HCT116 (cell line): ENCODE measurements at regions not wholly inside any gene's neighbourhood (a gene's known extent, or its start where the extent isn't known, plus 50 kb on each side); places are given as distances from the start of the nearest gene placed in this dataset.

Experiments
- ATAC-seq: fragments of 200-7000 bp; cut with Tn5 transposase; 2 replicates; pipeline ENCODE4 v1.9.1; 2020; ENCODE audit warnings: mild to moderate bottlenecking, moderate library complexity
- BruUV-seq: library from RNA; stranded (reverse); fragments of 400-500 nt; replicated peaks from 2 replicates; lab custom pipeline; 2021; lab: Mats Ljungman, UMichigan
- CTCF ChIA-PET: fragments of 300-600 bp; sonication (Branson Sonifier 250); formaldehyde crosslinking; loops from one replicate; lab custom pipeline; 2021; ENCODE audit warnings: antibody characterized with exemption; lab: Charles Lee
- POLR2A ChIA-PET: fragments of 300-600, 350-600 bp; sonication (Branson Sonifier 250); formaldehyde crosslinking; loops from one replicate; lab custom pipeline; 2021; ENCODE audit warnings: antibody characterized with exemption; lab: Charles Lee
- RAD21 ChIA-PET, 2 experiments: fragments of 300-600 bp; sonication (Branson Sonifier 250); formaldehyde crosslinking; loops; one replicate each; lab custom pipeline; 2023; ENCODE audit warnings: low total read pairs in 2 of 2; ENCODE audit not compliant: uncharacterized antibody in 2 of 2, unreplicated experiment in 2 of 2, low non-redundant PET in 1 of 2; lab: Charles Lee
- DNase-seq: peaks from one replicate; pipeline ENCODE4 v3.0.0-alpha.2; 2010; ENCODE audit warnings: low read depth, low spot score
- H2AFZ ChIP-seq: fragments of 200-600 bp; shearing (Covaris generic), sonication (generic); 2 replicates; pipeline ENCODE4 v1.6.1; 2017; ENCODE audit warnings: low read depth, mixed run types, mixed read lengths, antibody characterized with exemption, low read length; ENCODE audit not compliant: poor library complexity, severe bottlenecking
- H3K27ac ChIP-seq: 2 replicates; pipeline ENCODE4 v1.5.1; 2012; ENCODE audit warnings: low read depth, low read length
- H3K27me3 ChIP-seq: fragments of 200-600 bp; sonication (generic); 2 replicates; pipeline ENCODE4 v1.6.1; 2016; ENCODE audit warnings: mixed run types, low read length, mixed read lengths; ENCODE audit not compliant: insufficient read depth
- H3K36me3 ChIP-seq, 2 experiments: fragments of 200-500 bp in 1 of 2; fragments of 200-600 bp in 1 of 2; sonication (Bioruptor generic) in 1 of 2; sonication (generic) in 1 of 2; 2 replicates each; pipeline versions ENCODE4 v1.5.1 to v1.6.1; 2014 to 2016; ENCODE audit warnings: low read length in 2 of 2, inconsistent platforms in 1 of 2, mixed read lengths in 1 of 2, mixed run types in 1 of 2; ENCODE audit not compliant: insufficient read depth in 2 of 2, control insufficient read depth in 1 of 2
- H3K4me1 ChIP-seq, 2 experiments: fragments of 200-600 bp in 1 of 2; sonication (generic) in 1 of 2; 2 replicates each; pipeline versions ENCODE4 v1.5.1 to v1.6.1; 2012 to 2017; ENCODE audit warnings: low read length in 2 of 2, inconsistent platforms in 1 of 2, mild to moderate bottlenecking in 1 of 2, mixed read lengths in 1 of 2, mixed run types in 1 of 2, moderate library complexity in 1 of 2; ENCODE audit not compliant: insufficient read depth in 2 of 2, control insufficient read depth in 1 of 2
- H3K4me2 ChIP-seq: fragments of 200-600 bp; sonication (generic); 2 replicates; pipeline ENCODE4 v1.6.1; 2017; ENCODE audit warnings: mixed run types, low read length, mixed read lengths
- H3K4me3 ChIP-seq, 2 experiments: fragments of 200-600 bp in 1 of 2; sonication (generic) in 1 of 2; replicated peaks in 1 of 2; 2 replicates each; pipeline ENCODE4 v1.5.1; 2011 to 2016; ENCODE audit warnings: low read length in 2 of 2, control low read depth in 1 of 2, low read depth in 1 of 2, mild to moderate bottlenecking in 1 of 2, mixed read lengths in 1 of 2, mixed run types in 1 of 2
- H3K79me2 ChIP-seq: fragments of 200-600 bp; sonication (generic); 2 replicates; pipeline ENCODE4 v1.6.1; 2017; ENCODE audit warnings: mild to moderate bottlenecking, mixed run types, low read length, moderate library complexity, mixed read lengths; ENCODE audit not compliant: insufficient read depth
- H3K9ac ChIP-seq: fragments of 200-600 bp; sonication (generic); 2 replicates; pipeline ENCODE4 v1.6.1; 2016; ENCODE audit warnings: low read length, mixed read lengths
- H3K9me2 ChIP-seq: fragments of 200-600 bp; sonication (generic), shearing (Covaris generic); 2 replicates; pipeline ENCODE4 v1.6.1; 2017; ENCODE audit warnings: mixed run types, mild to moderate bottlenecking, moderate library complexity; ENCODE audit not compliant: insufficient read depth
- H3K9me3 ChIP-seq, 2 experiments: fragments of 200-500 bp in 1 of 2; fragments of 200-600 bp in 1 of 2; sonication (Bioruptor generic) in 1 of 2; sonication (generic) in 1 of 2; 2 replicates each; pipeline ENCODE4 v1.6.1; 2014 to 2017; ENCODE audit warnings: low read length in 2 of 2, mixed read lengths in 2 of 2, inconsistent platforms in 1 of 2, low read depth in 1 of 2, mild to moderate bottlenecking in 1 of 2, mixed run types in 1 of 2, moderate library complexity in 1 of 2; ENCODE audit not compliant: control insufficient read depth in 1 of 2, insufficient read depth in 1 of 2
- H4K20me1 ChIP-seq: fragments of 200-600 bp; sonication (generic), shearing (Covaris generic); 2 replicates; pipeline ENCODE4 v1.6.1; 2017; ENCODE audit warnings: mixed run types, mild to moderate bottlenecking, moderate library complexity; ENCODE audit not compliant: insufficient read depth
- ATF3 ChIP-seq: IDR thresholded peaks from 2 replicates; pipeline ENCODE4 v1.6.1; 2012
- CBX3 ChIP-seq: IDR thresholded peaks from 2 replicates; pipeline ENCODE4 v1.6.1; 2012; ENCODE audit warnings: low read depth
- EGR1 ChIP-seq: IDR thresholded peaks from 2 replicates; pipeline ENCODE4 v1.6.1; 2012; ENCODE audit warnings: low read depth
- ELF1 ChIP-seq: IDR thresholded peaks from 2 replicates; pipeline ENCODE4 v1.6.1; 2012; ENCODE audit warnings: low read depth, borderline replicate concordance
- EZH2 ChIP-seq: fragments of 200-600 bp; sonication (generic); IDR thresholded peaks from 2 replicates; pipeline ENCODE4 v1.6.1; 2017; ENCODE audit warnings: antibody characterized with exemption, mixed run types
- EZH2phosphoT487 ChIP-seq: fragments of 200-600 bp; IDR thresholded peaks from 2 replicates; pipeline ENCODE4 v1.6.1; 2018; ENCODE audit warnings: antibody characterized with exemption, borderline replicate concordance
- FOSL1 ChIP-seq: IDR thresholded peaks from 2 replicates; pipeline ENCODE4 v1.6.1; 2012; ENCODE audit warnings: low read depth
- RAD21 ChIP-seq: IDR thresholded peaks from 2 replicates; pipeline ENCODE4 v1.6.1; 2012; ENCODE audit warnings: low read depth, mild to moderate bottlenecking
- SIN3A ChIP-seq: IDR thresholded peaks from 2 replicates; pipeline ENCODE4 v1.6.1; 2012; ENCODE audit warnings: low read depth
- SP1 ChIP-seq: IDR thresholded peaks from 2 replicates; pipeline ENCODE4 v1.6.1; 2012; ENCODE audit warnings: low read depth
- TCF7L2 ChIP-seq: IDR thresholded peaks from 2 replicates; pipeline ENCODE4 v1.7.0; 2011; ENCODE audit warnings: borderline replicate concordance, inconsistent platforms; ENCODE audit not compliant: insufficient read depth, insufficient read length; ENCODE audit errors: extremely low read depth
- YY1 ChIP-seq: IDR thresholded peaks from 2 replicates; pipeline ENCODE4 v1.6.1; 2011; ENCODE audit warnings: low read length, low read depth, moderate library complexity, mild to moderate bottlenecking; ENCODE audit not compliant: insufficient replicate concordance; ENCODE audit errors: extremely low read depth
- ZFX ChIP-seq: fragments of 450-650 bp; IDR thresholded peaks from 2 replicates; pipeline ENCODE4 v1.6.1; 2017
- ZNF274 ChIP-seq: fragments of 200-500 bp; sonication (Bioruptor generic); IDR thresholded peaks from 2 replicates; pipeline ENCODE4 v1.6.1; 2014; ENCODE audit warnings: mild to moderate bottlenecking, low read depth, low read length, inconsistent platforms
- intact Hi-C: fragments of 100-400 bp; cut with micrococcal nuclease; formaldehyde crosslinking; loops from 2 replicates; pipeline ENCODE4 v1.10.0; 2022
- TF ChIP-seq, protein P1 (sequence below), 3 experiments: fragments of 200-600 bp in 1 of 3; sonication (generic) in 1 of 3; IDR thresholded peaks in 2 of 3; conservative IDR thresholded peaks in 1 of 3; 2 replicates each; pipeline ENCODE4 v1.5.1; 2012 to 2017; ENCODE audit warnings: low read depth in 2 of 3, low read length in 2 of 3, antibody characterized with exemption in 1 of 3, borderline replicate concordance in 1 of 3, control low read depth in 1 of 3, mild to moderate bottlenecking in 1 of 3, mixed read lengths in 1 of 3, mixed run types in 1 of 3, moderate library complexity in 1 of 3; ENCODE audit not compliant: insufficient read depth in 1 of 3
- TF ChIP-seq, protein P2 (sequence below): IDR thresholded peaks from 2 replicates; pipeline ENCODE4 v1.6.1; 2012; ENCODE audit warnings: low read depth

GRCh38 chr6:140321891-140322290 lies 947.4 kb upstream of the CITED2 start:
- H3K4me1 ChIP-seq = peaks cover 0 to 11% of the 10 kb centered on the region in 2 experiments; a peak in 2 of 4 replicates
- H3K9ac ChIP-seq = no peak overlapping the region
- ChIA-PET RAD21 (no interaction called here), POLR2A (no interaction called here), CTCF (no interaction called here)
- H3K4me2 ChIP-seq = no peak overlapping the region
- no peak for DNase-seq
- no peak for ATAC-seq
- no peaks in the 10 kb centered on the region for H4K20me1 ChIP-seq
- TF ChIP-seq CBX3 = no peak
- TF ChIP-seq ATF3 = no peak
- no peak for TF ChIP-seq FOSL1
- no peak for TF ChIP-seq EGR1
- no peak for TF ChIP-seq EZH2phosphoT487
- TF ChIP-seq ZFX = no peak
- no peak for TF ChIP-seq RAD21
- no peak for TF ChIP-seq EZH2
- TF ChIP-seq SP1 = no peak
- TF ChIP-seq, protein P1, sequence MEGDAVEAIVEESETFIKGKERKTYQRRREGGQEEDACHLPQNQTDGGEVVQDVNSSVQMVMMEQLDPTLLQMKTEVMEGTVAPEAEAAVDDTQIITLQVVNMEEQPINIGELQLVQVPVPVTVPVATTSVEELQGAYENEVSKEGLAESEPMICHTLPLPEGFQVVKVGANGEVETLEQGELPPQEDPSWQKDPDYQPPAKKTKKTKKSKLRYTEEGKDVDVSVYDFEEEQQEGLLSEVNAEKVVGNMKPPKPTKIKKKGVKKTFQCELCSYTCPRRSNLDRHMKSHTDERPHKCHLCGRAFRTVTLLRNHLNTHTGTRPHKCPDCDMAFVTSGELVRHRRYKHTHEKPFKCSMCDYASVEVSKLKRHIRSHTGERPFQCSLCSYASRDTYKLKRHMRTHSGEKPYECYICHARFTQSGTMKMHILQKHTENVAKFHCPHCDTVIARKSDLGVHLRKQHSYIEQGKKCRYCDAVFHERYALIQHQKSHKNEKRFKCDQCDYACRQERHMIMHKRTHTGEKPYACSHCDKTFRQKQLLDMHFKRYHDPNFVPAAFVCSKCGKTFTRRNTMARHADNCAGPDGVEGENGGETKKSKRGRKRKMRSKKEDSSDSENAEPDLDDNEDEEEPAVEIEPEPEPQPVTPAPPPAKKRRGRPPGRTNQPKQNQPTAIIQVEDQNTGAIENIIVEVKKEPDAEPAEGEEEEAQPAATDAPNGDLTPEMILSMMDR (IDR thresholded peaks at IDR 0.05 in 2 of 3, conservative IDR thresholded peaks at IDR 0.05 in 1 of 3; ENCODE audit: borderline replicate concordance in 1 of 3, insufficient read depth in 1 of 3, low read depth in 2 of 3, low read length in 2 of 3) = no peak
- TF ChIP-seq SIN3A = no peak
- no peak for TF ChIP-seq YY1
- TF ChIP-seq, protein P2, sequence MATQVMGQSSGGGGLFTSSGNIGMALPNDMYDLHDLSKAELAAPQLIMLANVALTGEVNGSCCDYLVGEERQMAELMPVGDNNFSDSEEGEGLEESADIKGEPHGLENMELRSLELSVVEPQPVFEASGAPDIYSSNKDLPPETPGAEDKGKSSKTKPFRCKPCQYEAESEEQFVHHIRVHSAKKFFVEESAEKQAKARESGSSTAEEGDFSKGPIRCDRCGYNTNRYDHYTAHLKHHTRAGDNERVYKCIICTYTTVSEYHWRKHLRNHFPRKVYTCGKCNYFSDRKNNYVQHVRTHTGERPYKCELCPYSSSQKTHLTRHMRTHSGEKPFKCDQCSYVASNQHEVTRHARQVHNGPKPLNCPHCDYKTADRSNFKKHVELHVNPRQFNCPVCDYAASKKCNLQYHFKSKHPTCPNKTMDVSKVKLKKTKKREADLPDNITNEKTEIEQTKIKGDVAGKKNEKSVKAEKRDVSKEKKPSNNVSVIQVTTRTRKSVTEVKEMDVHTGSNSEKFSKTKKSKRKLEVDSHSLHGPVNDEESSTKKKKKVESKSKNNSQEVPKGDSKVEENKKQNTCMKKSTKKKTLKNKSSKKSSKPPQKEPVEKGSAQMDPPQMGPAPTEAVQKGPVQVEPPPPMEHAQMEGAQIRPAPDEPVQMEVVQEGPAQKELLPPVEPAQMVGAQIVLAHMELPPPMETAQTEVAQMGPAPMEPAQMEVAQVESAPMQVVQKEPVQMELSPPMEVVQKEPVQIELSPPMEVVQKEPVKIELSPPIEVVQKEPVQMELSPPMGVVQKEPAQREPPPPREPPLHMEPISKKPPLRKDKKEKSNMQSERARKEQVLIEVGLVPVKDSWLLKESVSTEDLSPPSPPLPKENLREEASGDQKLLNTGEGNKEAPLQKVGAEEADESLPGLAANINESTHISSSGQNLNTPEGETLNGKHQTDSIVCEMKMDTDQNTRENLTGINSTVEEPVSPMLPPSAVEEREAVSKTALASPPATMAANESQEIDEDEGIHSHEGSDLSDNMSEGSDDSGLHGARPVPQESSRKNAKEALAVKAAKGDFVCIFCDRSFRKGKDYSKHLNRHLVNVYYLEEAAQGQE = no peak
- TF ChIP-seq ELF1 = no peak
- TF ChIP-seq ZNF274 = no peak
- no peak for TF ChIP-seq TCF7L2
- H3K79me2 ChIP-seq = no peaks in the 10 kb centered on the region
- H3K9me2 ChIP-seq = no peaks in the 10 kb centered on the region
- H3K27ac ChIP-seq = no peak overlapping the region
- BruUV-seq = no TSS peak
- no peaks in the 10 kb centered on the region for H3K27me3 ChIP-seq
- H3K36me3 ChIP-seq = no peaks in the 10 kb centered on the region
- H3K4me3 ChIP-seq = no peak overlapping the region
- intact Hi-C loops = no loop called here
- no peak overlapping the region for H2AFZ ChIP-seq
- no peaks in the 10 kb centered on the region for H3K9me3 ChIP-seq
